AG10803 (cell line): ENCODE measurements at regions not wholly inside any gene's neighbourhood (a gene's known extent, or its start where the extent isn't known, plus 50 kb on each side); places are given as distances from the start of the nearest gene placed in this dataset.

ENCODE experiments used
- DNase-seq: peaks from one replicate; pipeline ENCODE4 v3.0.0; 2010; ENCODE audit warnings: low read depth
- H3K4me3 ChIP-seq: 2 replicates; pipeline ENCODE4 v1.5.1; 2011; ENCODE audit warnings: mild to moderate bottlenecking, low read length, control low read depth
- TF ChIP-seq, protein P1 (sequence below): conservative IDR thresholded peaks from 2 replicates; pipeline ENCODE4 v1.5.1; 2011; ENCODE audit warnings: mild to moderate bottlenecking, low read length, control low read depth, inconsistent platforms

DNA sequence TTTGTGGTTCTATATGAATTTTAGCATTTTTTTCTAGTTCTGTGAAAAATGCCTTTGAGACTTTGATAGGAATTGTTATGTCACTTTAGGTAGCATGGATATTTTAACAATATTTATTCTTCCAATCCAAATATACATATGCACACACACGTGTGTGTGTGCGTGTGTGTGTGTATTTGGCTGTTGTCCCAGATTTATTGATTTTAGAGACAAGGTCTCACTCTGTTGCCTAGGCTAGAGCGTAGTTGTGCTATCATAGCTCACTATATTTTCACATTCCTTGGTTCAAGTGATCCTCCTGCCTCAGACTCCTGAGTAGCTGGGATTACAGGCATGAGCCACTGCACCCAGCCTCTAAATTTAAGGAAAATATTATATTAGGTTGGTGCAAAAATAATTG, 162.5 kb upstream of the TRIM24 start:
- TF ChIP-seq, protein P1, sequence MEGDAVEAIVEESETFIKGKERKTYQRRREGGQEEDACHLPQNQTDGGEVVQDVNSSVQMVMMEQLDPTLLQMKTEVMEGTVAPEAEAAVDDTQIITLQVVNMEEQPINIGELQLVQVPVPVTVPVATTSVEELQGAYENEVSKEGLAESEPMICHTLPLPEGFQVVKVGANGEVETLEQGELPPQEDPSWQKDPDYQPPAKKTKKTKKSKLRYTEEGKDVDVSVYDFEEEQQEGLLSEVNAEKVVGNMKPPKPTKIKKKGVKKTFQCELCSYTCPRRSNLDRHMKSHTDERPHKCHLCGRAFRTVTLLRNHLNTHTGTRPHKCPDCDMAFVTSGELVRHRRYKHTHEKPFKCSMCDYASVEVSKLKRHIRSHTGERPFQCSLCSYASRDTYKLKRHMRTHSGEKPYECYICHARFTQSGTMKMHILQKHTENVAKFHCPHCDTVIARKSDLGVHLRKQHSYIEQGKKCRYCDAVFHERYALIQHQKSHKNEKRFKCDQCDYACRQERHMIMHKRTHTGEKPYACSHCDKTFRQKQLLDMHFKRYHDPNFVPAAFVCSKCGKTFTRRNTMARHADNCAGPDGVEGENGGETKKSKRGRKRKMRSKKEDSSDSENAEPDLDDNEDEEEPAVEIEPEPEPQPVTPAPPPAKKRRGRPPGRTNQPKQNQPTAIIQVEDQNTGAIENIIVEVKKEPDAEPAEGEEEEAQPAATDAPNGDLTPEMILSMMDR: no peak
- no peak overlapping the region for H3K4me3 ChIP-seq
- no peak for DNase-seq

DNA sequence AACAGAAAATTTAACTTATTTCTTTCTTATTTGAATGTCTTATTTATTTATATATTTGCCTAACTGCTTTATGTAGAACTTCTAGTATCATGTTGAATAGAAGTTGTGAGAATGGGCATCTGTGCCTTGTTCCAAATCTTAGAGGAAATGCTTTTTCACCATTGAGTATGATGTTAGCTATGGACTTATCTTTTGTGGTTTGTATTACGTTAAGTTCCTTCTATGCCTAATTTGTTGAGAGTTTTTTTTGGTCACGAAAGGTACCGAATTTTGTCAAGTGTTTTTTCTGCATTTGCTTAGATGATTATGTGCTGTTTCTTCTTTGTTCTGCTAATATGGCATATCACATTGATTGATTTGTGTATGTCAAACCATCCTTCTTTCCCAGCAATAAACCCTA, 161.0 kb upstream of the TRIM24 start:
- DNase-seq: no peak
- TF ChIP-seq, protein P1: no peak
- no peak overlapping the region for H3K4me3 ChIP-seq

GRCh38 chr7:138303230-138304070, 156.6 kb upstream of the TRIM24 start:
- DNase-seq: no peak
- TF ChIP-seq, protein P1: no peak

DNA sequence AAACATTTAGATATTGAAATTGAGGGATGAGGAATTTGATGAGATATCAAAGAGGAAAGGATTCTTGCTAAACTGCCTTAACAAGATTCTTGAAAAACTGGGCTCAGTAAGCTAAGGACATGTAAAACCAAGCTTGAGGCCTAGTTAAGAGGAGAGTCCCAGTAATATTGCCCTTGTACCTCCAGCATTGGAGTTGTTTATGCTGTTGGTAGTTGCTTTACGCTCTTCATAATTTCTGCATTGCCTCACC, 156.1 kb upstream of the TRIM24 start:
- TF ChIP-seq, protein P1: no peak
- DNase-seq: no peak
- no peak overlapping the region for H3K4me3 ChIP-seq

More at GRCh38 chr7:138303230-138304070, 156.6 kb upstream of the TRIM24 start:
- no peak overlapping the region for H3K4me3 ChIP-seq

- no peak for DNase-seq
- H3K4me3 ChIP-seq: no peak overlapping the region
- TF ChIP-seq, protein P1: no peak
Observed at GRCh38 chr7:138307633-138308032, 152.4 kb upstream of the TRIM24 start.

DNA sequence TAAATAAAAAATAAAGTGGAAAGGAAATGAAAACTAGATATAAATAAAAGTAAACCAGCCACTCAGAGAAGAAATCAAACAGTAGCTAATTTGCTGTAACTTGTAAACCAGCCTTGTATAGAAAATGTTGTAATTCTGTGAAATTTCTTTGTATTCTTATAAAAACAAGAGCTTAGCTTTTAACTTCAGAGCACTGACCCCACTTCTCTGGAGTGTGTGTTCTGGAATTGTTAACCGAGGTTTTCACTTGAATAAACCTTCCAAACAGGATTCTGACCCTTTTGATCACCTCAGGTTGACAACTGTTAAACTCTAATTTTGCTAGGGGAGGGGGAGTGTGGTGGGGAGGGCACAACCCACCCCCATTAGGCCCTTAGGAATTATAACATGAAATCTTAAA, 151.9 kb upstream of the TRIM24 start:
- DNase-seq: no peak
- no peak overlapping the region for H3K4me3 ChIP-seq
- TF ChIP-seq, protein P1: no peak

DNA sequence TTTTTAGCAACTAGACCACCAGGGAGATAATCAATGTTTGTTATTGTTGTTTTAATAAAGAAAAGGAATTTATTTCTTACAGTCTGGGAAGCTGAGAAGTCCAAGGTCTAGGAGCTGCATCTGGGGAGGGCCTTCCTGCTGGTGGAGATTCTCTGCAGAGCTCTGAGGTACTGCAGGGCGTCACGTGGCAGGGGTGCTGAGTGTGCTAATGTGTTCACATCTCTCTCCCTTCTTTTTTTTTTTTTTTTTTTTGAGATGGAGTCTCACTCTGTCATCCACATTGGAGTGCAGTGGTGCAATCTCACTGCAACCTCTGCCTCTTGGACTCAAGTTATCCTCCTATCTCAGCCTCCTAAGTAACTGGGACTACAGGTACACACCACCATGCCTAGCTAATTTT, 150.9 kb upstream of the TRIM24 start:
- no peak for DNase-seq
- TF ChIP-seq, protein P1: no peak
- no peak overlapping the region for H3K4me3 ChIP-seq
